HCEC 1CT (cell line): ENCODE measurements at regions not wholly inside any gene's neighbourhood (a gene's known extent, or its start where the extent isn't known, plus 50 kb on each side); places are given as distances from the start of the nearest gene placed in this dataset.

Source experiments
- DNase-seq: peaks from one replicate; pipeline ENCODE4 v3.0.0-alpha.2; 2017

DNA sequence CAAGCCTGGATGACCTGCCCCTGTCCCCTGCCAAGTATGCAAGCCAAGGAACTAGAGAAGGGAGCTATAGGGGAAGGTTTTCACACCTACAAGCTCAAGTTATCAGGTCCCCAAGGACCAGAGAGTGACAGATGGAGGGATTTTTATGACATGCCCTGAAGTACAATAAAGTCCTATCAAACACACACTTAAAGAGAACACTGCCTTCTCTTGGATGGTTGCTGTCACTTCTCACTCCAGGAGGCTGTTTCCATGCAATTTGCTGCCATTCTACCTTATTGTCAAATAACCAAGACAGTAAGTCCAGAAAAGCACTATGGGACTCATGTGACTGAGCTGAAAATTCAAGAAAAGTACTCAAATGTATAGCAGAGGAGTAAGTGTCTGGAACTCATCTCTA, 76.6 kb upstream of the DDX18 start:
- DNase-seq, result no peak

DNA sequence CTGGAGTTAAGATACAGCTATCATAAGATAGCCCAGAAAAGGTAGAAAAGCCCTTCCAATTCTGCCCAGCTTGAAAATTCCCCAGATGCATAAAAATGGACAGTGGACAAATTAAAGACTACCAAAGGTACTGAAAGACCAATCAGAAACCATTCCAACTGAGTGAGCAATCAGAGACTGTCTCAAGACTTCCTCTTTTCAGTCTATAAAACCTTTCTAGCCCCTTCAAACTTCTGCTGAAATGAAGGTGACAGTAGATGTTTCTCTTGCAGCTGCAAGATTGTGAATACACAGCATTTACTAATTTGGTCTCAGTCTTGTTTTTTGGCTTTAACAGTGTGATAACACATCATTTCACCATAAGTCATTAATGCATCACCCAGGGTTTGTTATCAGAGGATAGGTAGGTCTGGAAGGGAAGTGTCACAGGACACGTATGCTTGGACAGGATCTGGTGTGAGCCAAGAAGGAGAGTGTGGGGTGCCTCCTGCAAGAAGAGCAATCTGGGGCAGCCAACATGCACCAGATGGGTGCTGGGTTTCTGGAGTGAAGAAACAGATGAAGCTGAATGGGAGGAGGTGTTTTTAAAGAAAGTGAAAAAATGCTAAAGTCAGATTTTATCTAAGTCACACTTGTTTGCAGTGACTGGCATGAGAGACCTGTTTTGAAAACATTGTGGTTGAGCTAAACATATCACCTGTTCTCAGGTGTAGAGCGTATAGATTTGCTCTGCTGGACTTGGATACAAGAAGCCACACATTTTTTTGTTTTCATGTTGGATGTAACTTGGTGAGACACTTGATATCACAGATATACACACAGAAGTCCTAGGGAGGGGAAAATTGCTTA, 75.3 kb upstream of the DDX18 start:
- DNase-seq, result no peak

DNA sequence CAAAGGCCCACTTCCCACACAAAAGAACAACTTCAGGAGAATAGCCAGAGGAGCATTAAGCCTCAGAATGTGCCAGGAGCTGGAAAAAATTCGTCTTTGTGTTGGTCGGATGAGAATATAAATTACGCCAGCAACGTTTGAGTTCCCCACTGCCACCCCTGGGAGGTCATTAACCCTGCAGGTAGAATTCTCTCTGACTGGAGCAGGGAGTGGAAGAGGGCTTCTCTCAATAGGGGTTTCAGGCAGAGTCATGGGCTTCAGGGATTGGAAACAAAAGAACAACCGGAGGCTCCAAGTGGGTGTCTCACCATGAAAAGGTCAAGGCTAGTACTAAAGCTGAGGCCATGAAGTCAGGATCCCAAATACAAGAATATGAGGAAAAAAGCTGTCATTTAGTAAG, 69.0 kb upstream of the DDX18 start:
- DNase-seq, result no peak

DNA sequence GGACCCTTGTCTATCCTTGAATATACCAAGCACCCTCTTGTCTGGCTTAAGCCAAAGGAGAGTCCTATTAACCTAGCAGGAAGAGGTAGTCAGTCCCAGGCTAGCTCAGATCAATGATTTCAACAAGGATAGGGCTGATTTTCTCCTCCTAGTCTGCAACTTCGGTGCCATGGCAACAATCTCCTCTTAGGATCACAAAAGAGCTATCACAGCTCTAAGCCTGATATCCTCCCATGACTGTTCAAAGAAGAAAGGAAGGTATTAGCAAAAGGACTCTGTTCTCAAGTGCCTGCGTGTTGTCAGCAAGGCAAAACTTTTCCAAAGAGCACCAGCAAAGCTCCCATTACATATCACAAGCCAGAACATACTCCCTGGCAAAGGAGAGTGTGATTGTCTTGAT, 58.7 kb upstream of the DDX18 start:
- DNase-seq, result no peak

DNA sequence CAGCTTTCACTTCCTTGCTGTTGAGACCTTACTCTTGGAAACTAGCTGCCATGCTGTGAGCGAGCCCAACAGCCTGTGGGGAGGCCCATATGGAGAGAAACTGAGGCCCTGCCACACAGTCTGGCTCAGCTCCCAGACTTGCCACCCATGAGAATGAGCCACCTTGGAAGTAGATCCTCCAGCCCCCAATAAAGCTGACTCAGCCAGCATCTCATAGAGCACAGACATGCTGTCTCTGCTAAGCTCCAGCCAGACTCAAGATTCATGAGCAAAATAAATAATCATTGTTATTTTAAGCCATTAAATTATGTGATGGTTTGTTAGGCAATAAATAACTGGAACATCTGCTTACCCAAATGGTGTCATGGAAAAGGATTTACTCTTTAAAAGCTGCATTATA, 53.6 kb upstream of the DDX18 start:
- no peak for DNase-seq

DNA sequence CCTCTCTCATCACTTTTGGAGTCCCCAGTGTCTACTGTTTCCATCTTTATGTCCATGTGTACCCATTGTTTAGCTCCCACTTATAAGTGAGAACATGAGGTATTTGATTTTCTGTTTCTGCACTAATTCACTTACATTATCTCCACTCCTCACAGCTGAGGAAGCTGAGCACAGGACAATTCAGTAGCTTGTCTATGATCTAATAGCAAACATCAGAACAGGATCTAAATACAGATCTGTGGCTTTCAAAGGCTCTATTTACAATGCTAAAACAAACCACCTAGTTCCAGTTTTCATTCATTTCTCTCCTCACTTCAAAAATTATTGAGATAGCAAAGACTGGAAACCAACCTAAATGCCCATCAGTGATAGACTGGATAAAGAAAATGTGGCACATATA, 52.0 kb upstream of the DDX18 start:
- no peak for DNase-seq

DNA sequence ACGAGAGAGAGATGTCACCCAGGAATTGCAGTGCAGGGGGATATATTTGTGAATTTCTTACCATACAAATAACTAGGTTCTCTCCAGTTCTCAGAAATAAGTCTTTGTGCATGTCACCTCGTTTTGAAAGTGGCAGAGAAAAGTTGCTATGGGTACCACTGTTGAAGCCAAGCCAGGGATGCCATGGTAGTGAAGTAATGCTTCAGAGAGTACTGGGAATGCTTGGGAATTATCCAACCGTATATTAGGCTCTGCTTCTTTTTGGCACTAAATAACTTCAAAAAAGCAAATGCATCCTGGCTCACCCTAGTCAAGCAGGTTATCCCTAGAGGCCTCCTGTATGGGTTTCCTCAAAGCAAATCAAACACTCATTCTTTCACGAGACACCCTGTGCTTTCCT, 50.7 kb upstream of the DDX18 start:
- DNase-seq, result no peak
